Neural progenitor cell (in vitro differentiated cells): ENCODE measurements at regions not wholly inside any gene's neighbourhood (a gene's known extent, or its start where the extent isn't known, plus 50 kb on each side); places are given as distances from the start of the nearest gene placed in this dataset.

Experiments used
- CTCF ChIP-seq: fragments of 200-600 bp; sonication (generic); IDR thresholded peaks from 2 replicates; pipeline ENCODE4 v1.5.1; 2017; ENCODE audit warnings: antibody characterized with exemption, mild to moderate bottlenecking
- EZH2 ChIP-seq: fragments of 200-600 bp; sonication (generic); IDR thresholded peaks from 2 replicates; pipeline ENCODE4 v1.6.1; 2017; ENCODE audit warnings: antibody characterized with exemption, mild to moderate bottlenecking, moderate library complexity

- TF ChIP-seq CTCF (no peak), EZH2 (no peak)
Observed at GRCh38 chr6:3653528-3654070, 97.9 kb downstream of the PXDC1 start.
